ENCODE measurements at regions not wholly inside any gene's neighbourhood (a gene's known extent, or its start where the extent isn't known, plus 50 kb on each side); places are given as distances from the start of the nearest gene placed in this dataset.

DNA sequence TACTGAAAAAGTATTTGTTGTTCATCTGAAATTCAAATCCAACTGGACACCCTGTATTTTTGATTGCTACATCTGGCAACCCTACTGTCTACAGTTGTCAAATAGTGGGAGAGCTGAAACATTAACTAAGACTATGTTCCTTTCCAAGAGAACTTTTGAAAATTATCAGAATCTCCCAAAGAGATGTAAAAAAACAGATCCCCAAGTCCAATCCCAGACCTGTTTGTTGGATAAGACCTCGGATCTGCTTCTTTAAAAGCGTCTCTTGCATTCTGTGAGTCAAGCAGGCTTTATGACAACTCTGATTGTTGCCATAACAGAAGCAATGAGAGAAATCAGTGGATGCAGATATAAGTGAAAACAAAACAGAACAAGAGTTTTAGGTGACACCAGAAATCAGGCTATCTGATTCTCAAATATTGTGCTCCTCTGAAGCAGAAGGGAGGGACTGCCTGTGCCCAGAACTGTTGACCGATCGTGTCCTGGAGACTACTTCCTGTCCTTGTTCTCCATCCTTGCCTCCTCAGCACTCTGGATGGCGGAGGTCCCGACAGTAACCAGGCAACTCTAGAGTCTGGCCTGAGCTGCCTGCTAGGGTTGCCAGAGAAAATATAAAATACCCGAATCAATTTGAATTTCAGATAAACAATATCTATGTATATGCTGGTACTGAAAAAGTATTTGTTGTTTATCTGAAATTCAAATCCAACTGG is 853.8 kb downstream of the MAFB start:
- peak; percentile 51 for DNase-seq (ENCODE audit: low read depth)

- no peak for DNase-seq (ENCODE audit: low read depth)
Observed at GRCh38 chr20:39830903-39831302, 858.1 kb downstream of the MAFB start.

- peak; percentile 55 for DNase-seq (ENCODE audit: low read depth)
Observed at GRCh38 chr20:39829661-39830060, 859.4 kb downstream of the MAFB start.

DNA sequence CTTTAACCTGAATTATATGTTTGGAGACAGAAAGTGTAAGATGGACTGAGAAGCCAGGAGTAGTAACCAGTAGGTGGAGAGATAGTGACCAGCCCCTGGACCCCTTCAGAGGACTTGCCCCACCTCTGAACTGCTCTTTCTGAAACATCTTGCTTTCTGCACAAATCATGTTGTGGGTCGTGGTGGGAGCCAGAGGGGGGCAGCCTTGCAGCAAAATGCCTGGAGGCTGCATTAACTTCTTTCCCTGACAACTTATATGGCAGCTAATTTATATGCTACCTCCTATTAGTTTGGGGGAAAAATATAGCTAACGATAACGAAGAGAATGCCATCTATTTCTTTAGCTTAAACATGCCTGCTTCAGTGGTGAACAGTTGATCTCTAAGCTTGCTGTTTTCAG is 859.8 kb downstream of the MAFB start:
- peak; percentile 65 for DNase-seq (ENCODE audit: low read depth)

DNA sequence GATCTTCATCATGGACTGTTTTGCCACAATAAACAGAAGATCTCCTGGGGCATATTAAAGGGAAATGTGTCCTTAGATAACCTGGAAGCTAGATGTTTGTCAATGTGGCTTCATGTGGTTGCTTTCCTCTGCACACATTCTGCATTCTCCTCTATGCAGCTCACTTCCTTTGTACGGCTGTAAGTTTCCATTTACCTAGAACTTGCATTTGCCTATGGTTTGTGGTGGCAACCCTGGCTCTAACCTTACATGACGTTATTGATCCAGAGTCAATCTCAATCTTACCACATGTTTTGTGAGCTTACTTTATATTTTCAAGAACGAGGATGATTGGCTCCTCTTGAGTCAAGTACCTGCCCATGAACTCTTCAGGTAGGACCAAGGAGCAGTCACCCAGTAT is 863.1 kb downstream of the MAFB start:
- DNase-seq (ENCODE audit: low read depth): peak; percentile 99

- DNase-seq (ENCODE audit: low read depth): no peak
Observed at GRCh38 chr20:39825524-39825923, 863.4 kb downstream of the DHX35 start.

DNA sequence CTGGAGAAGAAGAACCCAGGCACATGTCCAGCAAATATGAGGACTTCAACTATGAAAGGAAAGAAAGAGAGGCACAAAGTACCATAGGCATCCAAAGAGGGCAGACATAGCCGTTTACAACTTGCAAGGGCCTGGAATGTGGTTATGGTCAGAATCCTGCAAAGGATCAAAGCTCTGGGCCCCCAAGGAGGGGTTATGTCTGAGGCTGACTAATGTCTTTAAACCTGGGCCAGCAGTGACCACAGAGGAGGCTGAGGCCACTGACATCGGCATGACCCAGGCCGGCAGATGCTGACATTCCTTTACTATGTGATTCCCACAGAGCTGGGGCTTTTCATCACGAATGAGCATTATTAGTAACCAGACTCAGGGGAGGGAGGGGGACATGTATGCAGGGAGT is 861.1 kb downstream of the DHX35 start:
- DNase-seq (ENCODE audit: low read depth): peak; percentile 100

DNA sequence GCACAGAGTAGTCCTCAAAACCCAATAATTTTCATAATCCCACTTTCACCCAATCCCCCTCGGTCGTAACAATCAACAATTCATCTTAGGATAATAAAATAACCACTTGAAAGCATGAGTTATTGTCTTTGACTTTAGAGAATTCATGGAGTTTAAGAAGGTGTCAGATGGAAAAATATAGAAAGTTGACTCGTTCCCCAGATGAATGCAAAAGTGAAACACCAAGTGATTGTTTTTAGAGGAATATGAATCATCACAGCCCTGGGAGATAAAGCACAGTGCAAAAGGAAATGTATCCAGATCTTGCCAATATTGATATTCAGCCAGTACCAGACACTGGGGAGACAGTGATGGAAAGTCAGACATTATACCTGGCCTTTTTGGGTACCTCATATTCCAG is 860.5 kb downstream of the DHX35 start:
- DNase-seq (ENCODE audit: low read depth): peak; percentile 90

DNA sequence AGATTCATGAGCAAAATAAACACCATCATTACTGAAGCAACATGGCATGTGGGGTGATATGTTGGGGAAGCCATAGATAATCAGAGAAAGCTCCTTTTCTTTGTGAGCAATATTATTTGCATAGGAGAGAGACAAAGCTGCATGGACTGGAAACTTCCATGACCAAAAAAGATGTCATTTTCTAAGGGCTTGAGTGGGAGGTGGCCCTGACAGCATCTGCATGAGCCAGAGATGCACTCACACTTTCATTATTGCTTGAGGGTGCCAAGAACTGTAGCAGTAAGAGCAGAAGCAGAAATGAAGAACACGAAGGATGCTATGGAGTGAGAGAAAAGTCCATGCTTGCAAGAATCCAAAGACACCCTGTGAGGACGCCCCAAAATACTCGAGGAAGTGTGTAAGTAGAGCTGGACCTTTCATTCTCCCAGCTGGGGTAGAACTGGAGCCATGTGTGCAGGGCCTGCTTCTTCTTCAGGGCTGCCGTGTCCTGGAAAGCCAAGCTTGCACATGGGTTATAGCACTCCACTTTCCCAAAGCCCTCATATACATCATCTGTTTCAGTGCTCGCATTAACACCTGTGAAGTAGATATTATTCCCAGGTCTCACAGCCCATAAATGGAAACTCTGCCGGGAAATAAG is 851.2 kb downstream of the DHX35 start:
- no peak for DNase-seq (ENCODE audit: low read depth)

- DNase-seq (ENCODE audit: low read depth): no peak
Observed at GRCh38 chr20:39812116-39812515, 850.0 kb downstream of the DHX35 start.

- no peak for DNase-seq (ENCODE audit: low read depth)
Observed at GRCh38 chr20:39810309-39810708, 848.2 kb downstream of the DHX35 start.

GRCh38 chr20:39808613-39809012 is 846.5 kb downstream of the DHX35 start:
- no peak for DNase-seq (ENCODE audit: low read depth)

DNA sequence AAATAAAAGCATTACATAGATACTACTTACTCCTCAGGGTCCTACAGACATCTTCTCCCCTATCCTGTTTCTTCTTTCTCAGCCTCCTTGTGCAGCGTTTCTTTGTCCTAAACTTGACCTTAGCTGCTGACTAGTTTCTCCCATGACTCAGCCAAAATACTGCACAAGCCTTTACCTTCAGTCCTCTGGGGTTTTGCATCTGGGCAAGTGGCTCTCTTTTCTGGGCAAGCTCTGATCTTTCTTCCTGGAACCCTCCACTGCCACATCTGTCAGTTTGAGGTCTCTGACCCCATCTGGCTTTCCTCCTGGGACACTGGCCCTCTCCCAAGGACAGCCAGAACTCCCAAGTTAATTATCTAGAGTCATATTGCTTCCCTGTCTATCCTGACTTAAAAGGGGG is 838.4 kb downstream of the DHX35 start:
- peak; percentile 100 for DNase-seq (ENCODE audit: low read depth)

GRCh38 chr20:39800111-39800510 is 838.0 kb downstream of the DHX35 start:
- DNase-seq (ENCODE audit: low read depth): peak; percentile 93

GRCh38 chr20:39799366-39799965 is 837.3 kb downstream of the DHX35 start:
- DNase-seq (ENCODE audit: low read depth): peak; percentile 81

- peak; percentile 87 for DNase-seq (ENCODE audit: low read depth)
Observed at GRCh38 chr20:39795401-39796272, 833.5 kb downstream of the DHX35 start.

GRCh38 chr20:39792334-39792733 is 830.2 kb downstream of the DHX35 start:
- DNase-seq (ENCODE audit: low read depth): no peak

GRCh38 chr20:39789411-39789810 is 827.3 kb downstream of the DHX35 start:
- DNase-seq (ENCODE audit: low read depth): peak; percentile 96

DNA sequence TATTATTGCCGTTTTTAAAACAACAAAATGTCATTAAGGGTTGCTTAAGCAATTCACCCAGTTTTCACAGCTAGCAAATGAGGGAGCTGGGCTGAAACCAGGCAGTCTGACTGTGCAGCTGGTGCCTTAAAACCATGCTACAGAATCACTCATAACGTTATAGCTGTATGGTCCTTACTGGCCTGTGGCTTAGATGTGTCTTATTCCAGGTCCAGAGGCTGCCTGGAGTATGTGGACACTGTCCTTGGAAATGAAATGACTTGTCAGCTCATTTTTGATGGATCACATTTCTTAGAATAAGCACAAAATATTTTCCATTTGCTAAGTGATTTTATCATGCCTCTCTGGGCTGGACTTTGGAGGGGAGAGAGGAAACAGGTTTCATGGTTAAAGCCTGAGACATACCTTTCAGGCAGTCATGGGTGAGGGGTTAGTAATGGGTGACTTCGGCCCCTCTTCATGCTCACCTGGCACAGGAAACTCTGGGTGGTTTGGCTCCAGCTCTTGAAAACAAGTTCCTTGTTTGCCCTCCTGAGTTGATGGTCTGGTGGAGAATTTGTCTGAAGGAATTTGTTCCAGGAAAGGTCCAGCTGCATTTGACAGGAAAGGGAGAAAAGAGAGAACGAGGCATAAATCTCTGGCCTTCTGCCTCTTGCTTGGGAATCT is 823.2 kb downstream of the DHX35 start:
- peak; percentile 46 for DNase-seq (ENCODE audit: low read depth)

GRCh38 chr20:39784693-39785092 is 822.5 kb downstream of the DHX35 start:
- no peak for DNase-seq (ENCODE audit: low read depth)

GRCh38 chr20:39778847-39779604 is 816.9 kb downstream of the DHX35 start:
- peak; percentile 68 for DNase-seq (ENCODE audit: low read depth)
